HEK293 (cell line): ENCODE measurements at regions not wholly inside any gene's neighbourhood (a gene's known extent, or its start where the extent isn't known, plus 50 kb on each side); places are given as distances from the start of the nearest gene placed in this dataset.

Experiments used
- BCL11A ChIP-seq: fragments of 450-650 bp; formaldehyde crosslinking; IDR thresholded peaks from 2 replicates; pipeline ENCODE4 v1.5.1; 2016; ENCODE audit warnings: low read depth, missing biosample characterization, missing genetic modification characterization
- KLF1 ChIP-seq: fragments of 450-650 bp; formaldehyde crosslinking; IDR thresholded peaks from 2 replicates; pipeline ENCODE4 v1.5.1; 2016; ENCODE audit warnings: missing biosample characterization, missing genetic modification characterization
- ZNF121 ChIP-seq: fragments of 450-650 bp; formaldehyde crosslinking; IDR thresholded peaks from 2 replicates; pipeline ENCODE4 v1.5.1; 2016; ENCODE audit warnings: missing biosample characterization, missing genetic modification characterization
- ZNF140 ChIP-seq: fragments of 450-650 bp; formaldehyde crosslinking; IDR thresholded peaks from 2 replicates; pipeline ENCODE4 v1.5.1; 2016; ENCODE audit warnings: missing biosample characterization, missing genetic modification characterization
- ZNF184 ChIP-seq: fragments of 450-650 bp; IDR thresholded peaks from 2 replicates; pipeline ENCODE4 v1.5.1; 2018; ENCODE audit warnings: missing biosample characterization, mild to moderate bottlenecking, missing genetic modification characterization
- ZNF202 ChIP-seq: fragments of 450-650 bp; formaldehyde crosslinking; IDR thresholded peaks from 2 replicates; pipeline ENCODE4 v1.5.1; 2016; ENCODE audit warnings: missing biosample characterization, missing genetic modification characterization, borderline replicate concordance
- ZNF274 ChIP-seq, 2 experiments: fragments of 200-500 bp in 1 of 2; fragments of 450-650 bp in 1 of 2; sonication (Bioruptor generic) in 1 of 2; formaldehyde crosslinking in 1 of 2; IDR thresholded peaks; 2 replicates each; pipeline versions ENCODE4 v1.5.1 to v1.6.1; 2014 to 2016; ENCODE audit warnings: borderline replicate concordance in 1 of 2, inconsistent platforms in 1 of 2, low read length in 1 of 2, missing biosample characterization in 1 of 2, missing genetic modification characterization in 1 of 2
- ZNF610 ChIP-seq: fragments of 450-650 bp; formaldehyde crosslinking; IDR thresholded peaks from 2 replicates; pipeline ENCODE4 v1.5.1; 2016; ENCODE audit warnings: missing biosample characterization, missing genetic modification characterization, borderline replicate concordance
- ZNF624 ChIP-seq: fragments of 450-650 bp; formaldehyde crosslinking; IDR thresholded peaks from 2 replicates; pipeline ENCODE4 v1.5.1; 2017; ENCODE audit warnings: missing biosample characterization, missing genetic modification characterization
- ZNF664 ChIP-seq: fragments of 450-650 bp; formaldehyde crosslinking; IDR thresholded peaks from 2 replicates; pipeline ENCODE4 v1.5.1; 2016; ENCODE audit warnings: missing biosample characterization, missing genetic modification characterization
- ZNF768 ChIP-seq: fragments of 450-650 bp; formaldehyde crosslinking; IDR thresholded peaks from 2 replicates; pipeline ENCODE4 v1.5.1; 2018; ENCODE audit warnings: missing biosample characterization, mild to moderate bottlenecking, missing genetic modification characterization
- TF ChIP-seq, protein P1 (sequence below): fragments of 450-650 bp; formaldehyde crosslinking; IDR thresholded peaks from 2 replicates; pipeline ENCODE4 v1.5.1; 2016; ENCODE audit warnings: missing biosample characterization, missing genetic modification characterization
- TF ChIP-seq, protein P2 (sequence below): fragments of 450-650 bp; formaldehyde crosslinking; optimal IDR thresholded peaks from 2 replicates; pipeline ENCODE3; 2016; ENCODE audit warnings: missing biosample characterization, mild to moderate bottlenecking, missing genetic modification characterization
- TF ChIP-seq, protein P3 (sequence below): fragments of 450-650 bp; formaldehyde crosslinking; IDR thresholded peaks from 2 replicates; pipeline ENCODE4 v1.5.1; 2016; ENCODE audit warnings: missing biosample characterization, missing genetic modification characterization

DNA sequence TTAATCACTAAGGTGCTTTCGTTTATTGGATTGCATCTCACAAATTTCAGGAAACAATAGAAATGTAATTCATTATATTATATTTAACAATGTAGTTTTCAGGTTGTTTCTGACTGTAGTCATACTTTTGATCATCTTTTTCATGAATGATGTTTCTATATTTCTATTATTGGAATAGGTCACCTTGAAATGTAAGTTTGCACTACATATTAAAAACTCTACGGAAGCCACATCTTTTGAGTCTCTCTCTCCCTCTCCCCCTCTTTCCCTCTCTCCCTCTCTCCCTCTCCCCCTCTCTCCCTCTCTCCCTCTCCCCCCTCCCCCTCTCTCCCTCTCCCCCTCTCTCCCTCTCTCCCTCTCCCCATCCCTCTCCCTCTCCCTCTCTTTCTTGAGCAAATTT, 131.3 kb upstream of the FBXL4 start:
- no peak for TF ChIP-seq ZNF121 (tag by site-specific recombination)
- TF ChIP-seq ZNF664 (tag by site-specific recombination), result no peak
- no peak for TF ChIP-seq BCL11A (tag by site-specific recombination)
- TF ChIP-seq, protein P1, sequence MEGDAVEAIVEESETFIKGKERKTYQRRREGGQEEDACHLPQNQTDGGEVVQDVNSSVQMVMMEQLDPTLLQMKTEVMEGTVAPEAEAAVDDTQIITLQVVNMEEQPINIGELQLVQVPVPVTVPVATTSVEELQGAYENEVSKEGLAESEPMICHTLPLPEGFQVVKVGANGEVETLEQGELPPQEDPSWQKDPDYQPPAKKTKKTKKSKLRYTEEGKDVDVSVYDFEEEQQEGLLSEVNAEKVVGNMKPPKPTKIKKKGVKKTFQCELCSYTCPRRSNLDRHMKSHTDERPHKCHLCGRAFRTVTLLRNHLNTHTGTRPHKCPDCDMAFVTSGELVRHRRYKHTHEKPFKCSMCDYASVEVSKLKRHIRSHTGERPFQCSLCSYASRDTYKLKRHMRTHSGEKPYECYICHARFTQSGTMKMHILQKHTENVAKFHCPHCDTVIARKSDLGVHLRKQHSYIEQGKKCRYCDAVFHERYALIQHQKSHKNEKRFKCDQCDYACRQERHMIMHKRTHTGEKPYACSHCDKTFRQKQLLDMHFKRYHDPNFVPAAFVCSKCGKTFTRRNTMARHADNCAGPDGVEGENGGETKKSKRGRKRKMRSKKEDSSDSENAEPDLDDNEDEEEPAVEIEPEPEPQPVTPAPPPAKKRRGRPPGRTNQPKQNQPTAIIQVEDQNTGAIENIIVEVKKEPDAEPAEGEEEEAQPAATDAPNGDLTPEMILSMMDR, result no peak
- TF ChIP-seq ZNF624 (tag by site-specific recombination), result no peak
- TF ChIP-seq, protein P2, sequence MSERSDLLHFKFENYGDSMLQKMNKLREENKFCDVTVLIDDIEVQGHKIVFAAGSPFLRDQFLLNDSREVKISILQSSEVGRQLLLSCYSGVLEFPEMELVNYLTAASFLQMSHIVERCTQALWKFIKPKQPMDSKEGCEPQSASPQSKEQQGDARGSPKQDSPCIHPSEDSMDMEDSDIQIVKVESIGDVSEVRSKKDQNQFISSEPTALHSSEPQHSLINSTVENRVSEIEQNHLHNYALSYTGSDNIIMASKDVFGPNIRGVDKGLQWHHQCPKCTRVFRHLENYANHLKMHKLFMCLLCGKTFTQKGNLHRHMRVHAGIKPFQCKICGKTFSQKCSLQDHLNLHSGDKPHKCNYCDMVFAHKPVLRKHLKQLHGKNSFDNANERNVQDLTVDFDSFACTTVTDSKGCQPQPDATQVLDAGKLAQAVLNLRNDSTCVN (tag by site-specific recombination), result no peak
- no peak for TF ChIP-seq ZNF610 (tag by site-specific recombination)
- TF ChIP-seq, protein P3, sequence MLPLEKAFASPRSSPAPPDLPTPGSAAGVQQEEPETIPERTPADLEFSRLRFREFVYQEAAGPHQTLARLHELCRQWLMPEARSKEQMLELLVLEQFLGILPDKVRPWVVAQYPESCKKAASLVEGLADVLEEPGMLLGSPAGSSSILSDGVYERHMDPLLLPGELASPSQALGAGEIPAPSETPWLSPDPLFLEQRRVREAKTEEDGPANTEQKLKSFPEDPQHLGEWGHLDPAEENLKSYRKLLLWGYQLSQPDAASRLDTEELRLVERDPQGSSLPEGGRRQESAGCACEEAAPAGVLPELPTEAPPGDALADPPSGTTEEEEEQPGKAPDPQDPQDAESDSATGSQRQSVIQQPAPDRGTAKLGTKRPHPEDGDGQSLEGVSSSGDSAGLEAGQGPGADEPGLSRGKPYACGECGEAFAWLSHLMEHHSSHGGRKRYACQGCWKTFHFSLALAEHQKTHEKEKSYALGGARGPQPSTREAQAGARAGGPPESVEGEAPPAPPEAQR (tag by site-specific recombination), result no peak
- TF ChIP-seq KLF1 (tag by site-specific recombination), result no peak
- TF ChIP-seq ZNF274 (IDR thresholded peaks at IDR 0.05; ENCODE audit: low read length), result no peak
- TF ChIP-seq ZNF274 (tag by site-specific recombination; IDR thresholded peaks at IDR 0.05; ENCODE audit: borderline replicate concordance), result no peak
- TF ChIP-seq ZNF184 (tag by site-specific recombination), result no peak
- TF ChIP-seq ZNF768, result no peak
- TF ChIP-seq ZNF140 (tag by site-specific recombination), result no peak
- no peak for TF ChIP-seq ZNF202
